Trophoblast cell (in vitro differentiated cells and primary cell): ENCODE measurements at regions not wholly inside any gene's neighbourhood (a gene's known extent, or its start where the extent isn't known, plus 50 kb on each side); places are given as distances from the start of the nearest gene placed in this dataset.

Experiments
- DNase-seq, 2 donors: peaks; one replicate each; pipeline ENCODE4 v3.0.0-alpha.2; 2016
- H2AFZ ChIP-seq: 2 replicates; pipeline ENCODE4 v1.6.1; 2013; ENCODE audit warnings: low read length, moderate library complexity, mild to moderate bottlenecking; ENCODE audit not compliant: insufficient read depth, poor library complexity
- H2AK5ac ChIP-seq: 2 replicates; pipeline ENCODE4 v1.6.1; 2013; ENCODE audit warnings: mild to moderate bottlenecking, low read length
- H2BK120ac ChIP-seq: 2 replicates; pipeline ENCODE4 v1.6.1; 2013; ENCODE audit warnings: low read length, mild to moderate bottlenecking, moderate library complexity; ENCODE audit not compliant: insufficient read depth, poor library complexity
- H2BK12ac ChIP-seq: 2 replicates; pipeline ENCODE4 v1.6.1; 2013; ENCODE audit warnings: mild to moderate bottlenecking, low read length, moderate library complexity
- H2BK5ac ChIP-seq: 2 replicates; pipeline ENCODE4 v1.6.1; 2013; ENCODE audit warnings: low read length, low read depth, moderate library complexity, mild to moderate bottlenecking; ENCODE audit not compliant: poor library complexity
- H3K14ac ChIP-seq: 2 replicates; pipeline ENCODE4 v1.6.1; 2013; ENCODE audit warnings: mild to moderate bottlenecking, low read length
- H3K18ac ChIP-seq: 2 replicates; pipeline ENCODE4 v1.6.1; 2013; ENCODE audit warnings: mild to moderate bottlenecking, low read length
- H3K23ac ChIP-seq: 2 replicates; pipeline ENCODE4 v1.6.1; 2013; ENCODE audit warnings: low read length
- H3K27ac ChIP-seq: 2 replicates; pipeline ENCODE4 v1.5.1; 2013; ENCODE audit warnings: low read depth, mild to moderate bottlenecking, inconsistent platforms, low read length, moderate library complexity
- H3K27me3 ChIP-seq: 2 replicates; pipeline ENCODE4 v1.6.1; 2013; ENCODE audit warnings: inconsistent platforms, mild to moderate bottlenecking, low read length, moderate library complexity; ENCODE audit not compliant: insufficient read depth
- H3K36me3 ChIP-seq, 2 experiments: 1 replicate in 1 of 2; 2 replicates in 1 of 2; pipeline ENCODE4 v1.6.1; 2013; ENCODE audit warnings: low read length in 2 of 2, mild to moderate bottlenecking in 2 of 2, moderate library complexity in 1 of 2; ENCODE audit not compliant: insufficient read depth in 2 of 2, control insufficient read depth in 1 of 2
- H3K4ac ChIP-seq: 2 replicates; pipeline ENCODE4 v1.6.1; 2013; ENCODE audit warnings: low read depth, mild to moderate bottlenecking, low read length, moderate library complexity
- H3K4me1 ChIP-seq, 2 experiments: 1 replicate in 1 of 2; 2 replicates in 1 of 2; pipeline ENCODE4 v1.6.1; 2013; ENCODE audit warnings: low read length in 2 of 2, mild to moderate bottlenecking in 2 of 2, moderate library complexity in 1 of 2; ENCODE audit not compliant: insufficient read depth in 2 of 2, control insufficient read depth in 1 of 2
- H3K4me2 ChIP-seq: 2 replicates; pipeline ENCODE4 v1.6.1; 2013; ENCODE audit warnings: inconsistent platforms, mild to moderate bottlenecking, low read length, moderate library complexity
- H3K4me3 ChIP-seq: 2 replicates; pipeline ENCODE4 v1.5.1; 2013; ENCODE audit warnings: mild to moderate bottlenecking, low read depth, low read length, inconsistent platforms
- H3K79me1 ChIP-seq: one replicate; pipeline ENCODE4 v1.6.1; 2013; ENCODE audit warnings: low read length
- H3K79me2 ChIP-seq: 2 replicates; pipeline ENCODE4 v1.6.1; 2013; ENCODE audit warnings: low read length, mild to moderate bottlenecking; ENCODE audit not compliant: control insufficient read depth, insufficient read depth, poor library complexity
- H3K9ac ChIP-seq: 2 replicates; pipeline ENCODE4 v1.6.1; 2013; ENCODE audit warnings: mild to moderate bottlenecking, low read length
- H3K9me3 ChIP-seq: 2 replicates; pipeline ENCODE4 v1.6.1; 2013; ENCODE audit warnings: low read depth, mild to moderate bottlenecking, control low read depth, inconsistent platforms, low read length; ENCODE audit not compliant: insufficient read depth
- H4K12ac ChIP-seq: 2 replicates; pipeline ENCODE4 v1.6.1; 2013; ENCODE audit warnings: low read depth, mild to moderate bottlenecking, low read length, moderate library complexity
- H4K8ac ChIP-seq: 2 replicates; pipeline ENCODE4 v1.6.1; 2013; ENCODE audit warnings: low read depth, mild to moderate bottlenecking, low read length, moderate library complexity
- H4K91ac ChIP-seq: one replicate; pipeline ENCODE4 v1.6.1; 2013; ENCODE audit warnings: low read depth, mild to moderate bottlenecking, low read length, moderate library complexity
- WGBS: extraction: QIAGEN DNeasy Blood & Tissue Kit; methylation state at CpG from one replicate; pipeline ENCODE4 v1.1.7; 2013; ENCODE audit warnings: missing lambda C conversion rate; ENCODE audit not compliant: insufficient read length, insufficient coverage; ENCODE audit errors: extremely low coverage; 5-methylcytosine and 5-hydroxymethylcytosine counted together

- Histone ChIP-seq H3K4me2 (no peak overlapping the region), H3K79me1 (peaks cover 6% of the 10 kb centered on the region), H3K23ac (no peak overlapping the region), H3K4me3 (no peak overlapping the region), H2BK5ac (no peak overlapping the region), H3K4me1 (peaks cover 3 to 4% of the 10 kb centered on the region in 2 experiments), H2AFZ (no peak overlapping the region), H3K4ac (no peak overlapping the region), H2BK12ac (peak overlapping the region; percentile 37), H3K27ac (no peak overlapping the region), H3K79me2 (no peaks in the 10 kb centered on the region), H3K18ac (no peak overlapping the region), H4K91ac (no peak overlapping the region), H3K9ac (no peak overlapping the region), H3K9me3 (no peaks in the 10 kb centered on the region), H2AK5ac (no peak overlapping the region), H4K12ac (no peak overlapping the region), H3K14ac (no peak overlapping the region), H3K27me3 (no peaks in the 10 kb centered on the region), H4K8ac (peak overlapping the region; percentile 22), H2BK120ac (no peak overlapping the region), H3K36me3 (no peaks in the 10 kb centered on the region)
- no CpG with 5 or more reads among the region's 7 CpGs for WGBS
- DNase-seq = peak in 1 of 2 donors; percentile 68
Observed at GRCh38 chr6:113375950-113376846, 480.9 kb upstream of the MARCKS start.

GRCh38 chr6:113376847-113377165 lies 480.3 kb upstream of the MARCKS start:
- Histone ChIP-seq H3K4me3 (no peak overlapping the region), H4K91ac (no peak overlapping the region), H2BK5ac (no peak overlapping the region), H4K12ac (no peak overlapping the region), H4K8ac (no peak overlapping the region), H3K4ac (no peak overlapping the region), H2AFZ (no peak overlapping the region), H3K14ac (no peak overlapping the region), H3K23ac (no peak overlapping the region), H3K27me3 (no peaks in the 10 kb centered on the region), H2AK5ac (no peak overlapping the region), H3K9me3 (no peaks in the 10 kb centered on the region), H3K36me3 (no peaks in the 10 kb centered on the region), H2BK120ac (no peak overlapping the region), H3K18ac (no peak overlapping the region), H2BK12ac (no peak overlapping the region), H3K9ac (no peak overlapping the region), H3K4me2 (no peak overlapping the region), H3K27ac (no peak overlapping the region), H3K79me2 (no peaks in the 10 kb centered on the region), H3K4me1 (peaks cover 3 to 4% of the 10 kb centered on the region in 2 experiments), H3K79me1 (peaks cover 6% of the 10 kb centered on the region)
- DNase-seq = no peak
- no CpG with 5 or more reads among the region's 1 CpG for WGBS

GRCh38 chr6:113377362-113377942 lies 479.7 kb upstream of the MARCKS start:
- Histone ChIP-seq H3K18ac (no peak overlapping the region), H3K79me2 (no peaks in the 10 kb centered on the region), H2AFZ (no peak overlapping the region), H3K27me3 (no peaks in the 10 kb centered on the region), H4K91ac (no peak overlapping the region), H2BK12ac (no peak overlapping the region), H2BK5ac (no peak overlapping the region), H3K4me1 (peaks cover 3 to 4% of the 10 kb centered on the region in 2 experiments), H3K9me3 (no peaks in the 10 kb centered on the region), H3K27ac (no peak overlapping the region), H3K9ac (no peak overlapping the region), H3K4me3 (no peak overlapping the region), H4K8ac (no peak overlapping the region), H3K14ac (no peak overlapping the region), H2BK120ac (no peak overlapping the region), H2AK5ac (no peak overlapping the region), H3K4me2 (no peak overlapping the region), H3K36me3 (no peaks in the 10 kb centered on the region), H4K12ac (no peak overlapping the region), H3K79me1 (peaks cover 5% of the 10 kb centered on the region), H3K23ac (no peak overlapping the region), H3K4ac (no peak overlapping the region)
- no peak for DNase-seq
- WGBS = no CpG with 5 or more reads among the region's 4 CpGs

GRCh38 chr6:113380591-113380990 lies 476.6 kb upstream of the MARCKS start:
- Histone ChIP-seq H2BK120ac (no peak overlapping the region), H2AFZ (no peak overlapping the region), H4K91ac (no peak overlapping the region), H3K4me3 (no peak overlapping the region), H4K12ac (no peak overlapping the region), H2AK5ac (no peak overlapping the region), H2BK12ac (no peak overlapping the region), H2BK5ac (no peak overlapping the region), H3K23ac (no peak overlapping the region), H3K4ac (no peak overlapping the region), H4K8ac (no peak overlapping the region), H3K4me2 (no peak overlapping the region), H3K14ac (no peak overlapping the region), H3K79me1 (peaks cover 4% of the 10 kb centered on the region), H3K18ac (no peak overlapping the region), H3K27ac (no peak overlapping the region), H3K79me2 (no peaks in the 10 kb centered on the region), H3K27me3 (no peaks in the 10 kb centered on the region), H3K36me3 (no peaks in the 10 kb centered on the region), H3K4me1 (peaks cover 3 to 4% of the 10 kb centered on the region in 2 experiments), H3K9ac (no peak overlapping the region), H3K9me3 (no peaks in the 10 kb centered on the region)
- DNase-seq = no peak
- WGBS = no CpG with 5 or more reads among the region's 3 CpGs
